K562 (cell line): ENCODE measurements at regions not wholly inside any gene's neighbourhood (a gene's known extent, or its start where the extent isn't known, plus 50 kb on each side); places are given as distances from the start of the nearest gene placed in this dataset.

Source experiments
- ATAC-seq: fragments of 200-7000 bp; cut with Tn5 transposase; 3 replicates; pipeline ENCODE4 v1.9.1; 2020; ENCODE audit warnings: moderate library complexity
- BruUV-seq: library from RNA; stranded (reverse); fragments of 400-500 nt; replicated peaks from 2 replicates; lab custom pipeline; 2021; lab: Mats Ljungman, UMichigan
- CTCF ChIA-PET: fragments of 300-600 bp; formaldehyde crosslinking; extraction: SDS; loops from one replicate; lab custom pipeline; 2021; ENCODE audit warnings: low intra/inter-chr PET ratio; lab: Yijun Ruan, JAX
- POLR2A ChIA-PET: fragments of 300-600, 350-650 bp; sonication (Branson Sonifier 250); formaldehyde crosslinking; extraction: SDS; loops from one replicate; lab custom pipeline; 2021; ENCODE audit warnings: antibody characterized with exemption, inconsistent platforms; lab: Yijun Ruan, JAX
- DNase-seq, 4 experiments: peaks; one replicate each; pipeline versions ENCODE4 v3.0.0 to v3.0.0-alpha.2; 2011 to 2018; ENCODE audit warnings: low spot score in 3 of 4, mixed read lengths in 3 of 4; ENCODE audit errors: extremely low read depth in 1 of 4
- FAIRE-seq: peaks from 2 replicates; lab custom pipeline; 2011; peaks lifted over from hg19 to GRCh38; lab: Jason Lieb, UNC
- H2AFZ ChIP-seq: 2 replicates; pipeline ENCODE4 v1.6.0; 2011; ENCODE audit warnings: low read depth, low read length, control low read depth, inconsistent platforms
- H3K27ac ChIP-seq: fragments of 200-600 bp; 3 replicates; pipeline ENCODE4 v1.8.0; 2011; ENCODE audit warnings: low read depth, mild to moderate bottlenecking, control low read depth, inconsistent platforms, low read length, moderate library complexity, mixed read lengths; ENCODE audit errors: extremely low read depth
- H3K27me3 ChIP-seq, 2 experiments: fragments of 300-600 bp in 1 of 2; 2 replicates in 1 of 2; 3 replicates in 1 of 2; pipeline versions ENCODE4 v1.6.0 to v1.8.0; 2011; ENCODE audit warnings: inconsistent platforms in 2 of 2, low read length in 2 of 2, mild to moderate bottlenecking in 1 of 2, mixed read lengths in 1 of 2, moderate library complexity in 1 of 2; ENCODE audit not compliant: control insufficient read depth in 2 of 2, insufficient read depth in 2 of 2
- H3K36me3 ChIP-seq: fragments of 300-600 bp; 3 replicates; pipeline ENCODE4 v1.8.0; 2011; ENCODE audit warnings: mild to moderate bottlenecking, low read length, inconsistent platforms; ENCODE audit not compliant: control insufficient read depth, insufficient read depth
- H3K4me1 ChIP-seq, 2 experiments: fragments of 200-600 bp in 1 of 2; replicated peaks in 1 of 2; 2 replicates in 1 of 2; 3 replicates in 1 of 2; pipeline versions ENCODE4 v1.5.1 to v1.8.0; 2011; ENCODE audit warnings: inconsistent platforms in 2 of 2, low read length in 2 of 2, mild to moderate bottlenecking in 1 of 2, mixed read lengths in 1 of 2, moderate library complexity in 1 of 2; ENCODE audit not compliant: control insufficient read depth in 2 of 2, insufficient read depth in 2 of 2
- H3K4me2 ChIP-seq: 2 replicates; pipeline ENCODE4 v1.6.1; 2011; ENCODE audit warnings: low read length, control low read depth, inconsistent platforms, mixed read lengths; ENCODE audit not compliant: insufficient read depth
- H3K4me3 ChIP-seq: fragments of 200-600 bp; sonication (generic), shearing (Covaris generic); 2 replicates; pipeline ENCODE4 v1.5.1; 2016; ENCODE audit warnings: control low read depth, inconsistent platforms
- H3K79me2 ChIP-seq: fragments of 200-600 bp; 3 replicates; pipeline ENCODE4 v1.8.0; 2011; ENCODE audit warnings: low read length, inconsistent platforms; ENCODE audit not compliant: control insufficient read depth, insufficient read depth
- H3K9ac ChIP-seq, 2 experiments: 2 replicates each; pipeline versions ENCODE4 v1.6.0 to v1.6.1; 2011; ENCODE audit warnings: low read depth in 2 of 2, low read length in 2 of 2, control low read depth in 1 of 2, inconsistent platforms in 1 of 2, mild to moderate bottlenecking in 1 of 2, mixed read lengths in 1 of 2; ENCODE audit not compliant: insufficient read depth in 1 of 2
- H3K9me1 ChIP-seq: one replicate; pipeline ENCODE4 v1.6.0; 2011; ENCODE audit warnings: inconsistent platforms, mild to moderate bottlenecking, low read length, moderate library complexity; ENCODE audit not compliant: control insufficient read depth, insufficient read depth
- H3K9me3 ChIP-seq: replicated peaks from 2 replicates; pipeline ENCODE4 v1.5.1; 2011; ENCODE audit warnings: low read depth, low read length, inconsistent platforms; ENCODE audit not compliant: control insufficient read depth, insufficient read depth
- H4K20me1 ChIP-seq: replicated peaks from 2 replicates; pipeline ENCODE4 v1.6.1; 2011; ENCODE audit warnings: low read length, inconsistent platforms, mixed read lengths; ENCODE audit not compliant: control insufficient read depth, insufficient read depth
- ARID1B ChIP-seq: fragments of 450-650 bp; IDR thresholded peaks from 2 replicates; pipeline ENCODE4 v1.6.1; 2016; ENCODE audit warnings: antibody characterized with exemption, mild to moderate bottlenecking, inconsistent platforms
- GTF2B ChIP-seq: IDR thresholded peaks from 2 replicates; pipeline ENCODE4 v1.6.1; 2011; ENCODE audit not compliant: insufficient read length; ENCODE audit errors: extremely low read depth
- JUND ChIP-seq, 2 experiments: IDR thresholded peaks; 2 replicates in 1 of 2; 3 replicates in 1 of 2; pipeline ENCODE4 v1.6.1; 2011; ENCODE audit warnings: borderline replicate concordance in 2 of 2, low read depth in 2 of 2, low read length in 2 of 2, improper control_type of control experiment in 1 of 2, missing biosample characterization in 1 of 2, missing genetic modification characterization in 1 of 2, missing genetic modification reagents in 1 of 2
- MYBL2 ChIP-seq, 2 experiments: fragments of 450-650 bp in 1 of 2; sonication (generic) in 1 of 2; formaldehyde crosslinking in 1 of 2; IDR thresholded peaks; 2 replicates each; pipeline versions ENCODE4 v1.6.1 to v1.8.1; 2017 to 2022; ENCODE audit warnings: borderline replicate concordance in 1 of 2, inconsistent platforms in 1 of 2, low read depth in 1 of 2, mild to moderate bottlenecking in 1 of 2, missing genetic modification reagents in 1 of 2, moderate library complexity in 1 of 2
- NCOR1 ChIP-seq: fragments of 450-650 bp; IDR thresholded peaks from 2 replicates; pipeline ENCODE4 v1.6.1; 2016; ENCODE audit warnings: mild to moderate bottlenecking, moderate library complexity
- NFE2 ChIP-seq: IDR thresholded peaks from 2 replicates; pipeline ENCODE4 v1.6.1; 2014; ENCODE audit warnings: antibody characterized with exemption, low read depth
- NUFIP1 ChIP-seq: fragments of 450-650 bp; IDR thresholded peaks from 2 replicates; pipeline ENCODE4 v1.6.1; 2018; ENCODE audit not compliant: partially characterized antibody
- PHTF2 ChIP-seq: fragments of 250-450 bp; sonication (Bioruptor Pico); IDR thresholded peaks from 2 replicates; pipeline ENCODE4 v1.5.0; 2021; ENCODE audit warnings: mild to moderate bottlenecking
- RBBP5 ChIP-seq: fragments of 200-600 bp; sonication (generic); IDR thresholded peaks from 2 replicates; pipeline ENCODE4 v1.6.1; 2012; ENCODE audit warnings: borderline replicate concordance, mild to moderate bottlenecking, low read length, control low read depth, inconsistent platforms; ENCODE audit not compliant: insufficient read depth, poor library complexity, severe bottlenecking
- RREB1 ChIP-seq: fragments of 250-450 bp; sonication (Bioruptor Pico); IDR thresholded peaks from 2 replicates; pipeline ENCODE4 v1.4.0; 2020
- SMARCA5 ChIP-seq: fragments of 450-650 bp; IDR thresholded peaks from 2 replicates; pipeline ENCODE4 v1.6.1; 2016
- ZNF282 ChIP-seq: sonication (generic); formaldehyde crosslinking; IDR thresholded peaks from 2 replicates; pipeline ENCODE4 v1.8.1; 2023; ENCODE audit warnings: missing genetic modification reagents
- ZNF316 ChIP-seq: fragments of 450-650 bp; IDR thresholded peaks from 2 replicates; pipeline ENCODE4 v1.6.1; 2016
- ZNF584 ChIP-seq: fragments of 200-800 bp; sonication (Bioruptor generic); IDR thresholded peaks from 2 replicates; pipeline ENCODE4 v1.6.1; 2016; ENCODE audit warnings: low read depth, mild to moderate bottlenecking, missing genetic modification characterization, missing compliant biosample characterization
- ZZZ3 ChIP-seq: fragments of 450-650 bp; IDR thresholded peaks from 2 replicates; pipeline ENCODE4 v1.6.1; 2016; ENCODE audit warnings: antibody characterized with exemption, mild to moderate bottlenecking, moderate library complexity
- in situ Hi-C: fragments of 300-500 bp; cut with MboI; formaldehyde crosslinking; loops from 4 replicates; pipeline ENCODE4 v1.15.0; 2018; ENCODE audit warnings: inconsistent platforms, mixed read lengths
- intact Hi-C: fragments of 100-400 bp; cut with micrococcal nuclease; formaldehyde crosslinking; loops from 2 replicates; pipeline ENCODE4 v1.14.2; 2022
- TF ChIP-seq, protein P1 (sequence below): sonication (generic); formaldehyde crosslinking; IDR thresholded peaks from 2 replicates; pipeline ENCODE4 v1.8.0; 2023; ENCODE audit warnings: mild to moderate bottlenecking, missing genetic modification reagents

DNA sequence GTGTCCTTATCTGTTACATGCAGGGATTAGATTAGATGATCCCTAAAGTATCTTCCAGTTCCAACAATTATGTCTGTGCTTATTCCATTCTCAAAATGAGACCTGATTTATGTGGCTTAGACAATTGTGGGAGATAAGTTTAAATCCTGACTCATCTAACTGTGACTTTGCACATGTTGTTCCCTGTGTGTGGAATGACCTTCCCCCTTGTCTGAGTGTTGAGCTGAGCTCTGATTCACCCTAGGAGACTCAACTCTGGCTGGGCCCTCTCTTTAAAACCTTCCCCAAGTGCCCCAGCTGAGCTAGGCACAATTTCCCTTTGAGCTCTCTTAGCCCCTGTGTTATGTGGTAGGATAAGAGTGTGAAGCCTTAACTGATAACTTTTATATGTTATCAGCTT is 118.9 kb upstream of the ELL2 start:
- Histone ChIP-seq H4K20me1 (no peaks in the 10 kb centered on the region), H2AFZ (no peak overlapping the region), H3K4me3 (no peak overlapping the region), H3K79me2 (no peaks in the 10 kb centered on the region), H3K27me3 (no peaks in the 10 kb centered on the region; a peak in 1 of 5 replicates), H3K27ac (no peak overlapping the region), H3K4me1 (peaks cover 0 to 8% of the 10 kb centered on the region in 2 experiments; a peak in 2 of 5 replicates), H3K9me1 (no peaks in the 10 kb centered on the region), H3K9me3 (no peaks in the 10 kb centered on the region), H3K36me3 (no peaks in the 10 kb centered on the region), H3K4me2 (no peak overlapping the region), H3K9ac (no peak overlapping the region)
- POLR2A ChIA-PET: interaction anchor here (1.0 kb wide), 1 partner anchor 237 kb away, joined by 3 read pairs; no protein-coding TSS in a partner anchor
- no peak for ATAC-seq
- peak; percentile 23 for FAIRE-seq
- CTCF ChIA-PET: no interaction called here
- intact Hi-C loops (no loop called here), in situ Hi-C loops (no loop called here)
- DNase-seq: peak in 1 of 4 experiments; percentile 43
- no TSS peak for BruUV-seq
- TF ChIP-seq PHTF2 (no peak), ZNF282 (CRISPR knock-in tag) (no peak), ZNF316 (no peak; the same call in 1 of the 2 replicates), ZNF584 (0 out of 2 replicates have a peak, but pooled peaks have one; percentile 32), RREB1 (CRISPR knock-in tag) (no peak), GTF2B (no peak), NFE2 (peak; percentile 67; the same call in 1 of the 2 replicates), ARID1B (peak; percentile 76), MYBL2 (IDR thresholded peaks at IDR 0.05; ENCODE audit: low read depth) (peak; percentile 38; the same call in 1 of the 2 replicates), MYBL2 (CRISPR knock-in tag; IDR thresholded peaks at IDR 0.05; ENCODE audit: borderline replicate concordance) (no peak), NUFIP1 (no peak), JUND (IDR thresholded peaks at IDR 0.05; ENCODE audit: borderline replicate concordance, low read depth, low read length) (peak; percentile 79), JUND (tag; IDR thresholded peaks at IDR 0.05; ENCODE audit: borderline replicate concordance, low read depth, low read length) (peak; percentile 91), SMARCA5 (no peak), NCOR1 (peak; percentile 33; the same call in 1 of the 2 replicates), RBBP5 (no peak), ZZZ3 (no peak)
- TF ChIP-seq, protein P1, sequence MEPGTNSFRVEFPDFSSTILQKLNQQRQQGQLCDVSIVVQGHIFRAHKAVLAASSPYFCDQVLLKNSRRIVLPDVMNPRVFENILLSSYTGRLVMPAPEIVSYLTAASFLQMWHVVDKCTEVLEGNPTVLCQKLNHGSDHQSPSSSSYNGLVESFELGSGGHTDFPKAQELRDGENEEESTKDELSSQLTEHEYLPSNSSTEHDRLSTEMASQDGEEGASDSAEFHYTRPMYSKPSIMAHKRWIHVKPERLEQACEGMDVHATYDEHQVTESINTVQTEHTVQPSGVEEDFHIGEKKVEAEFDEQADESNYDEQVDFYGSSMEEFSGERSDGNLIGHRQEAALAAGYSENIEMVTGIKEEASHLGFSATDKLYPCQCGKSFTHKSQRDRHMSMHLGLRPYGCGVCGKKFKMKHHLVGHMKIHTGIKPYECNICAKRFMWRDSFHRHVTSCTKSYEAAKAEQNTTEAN (CRISPR knock-in tag): no peak
